ENCODE measurements at regions not wholly inside any gene's neighbourhood (a gene's known extent, or its start where the extent isn't known, plus 50 kb on each side); places are given as distances from the start of the nearest gene placed in this dataset.

DNA sequence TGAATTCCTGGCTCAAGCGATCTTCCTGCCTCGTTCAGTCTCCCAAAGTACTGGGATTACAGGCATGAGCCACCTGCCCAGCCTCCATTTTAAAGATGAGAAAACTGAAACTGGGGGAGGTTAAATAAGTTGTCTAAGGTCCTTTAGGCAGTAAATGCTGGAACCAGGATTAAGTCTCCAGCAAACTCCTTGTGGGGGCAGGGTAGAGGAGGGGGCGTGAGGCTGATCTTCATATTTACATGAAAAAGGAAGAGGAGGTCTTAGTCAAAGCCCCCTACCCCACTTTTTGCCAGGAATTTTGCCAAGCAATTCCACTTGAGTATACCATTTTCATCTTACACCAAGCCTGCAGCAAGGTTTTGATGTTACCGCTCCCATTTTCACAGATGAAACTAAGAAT lies 76.6 kb upstream of the NR4A3 start:
- ATAC-seq (no peak), DNase-seq (ENCODE audit: low read depth in 1 of 2, low spot score in 1 of 2) (no peak), FAIRE-seq (no peak)
- no peak overlapping the region for H3K4me3 ChIP-seq
- WGBS (ENCODE audit: missing lambda C conversion rate) = 48% methylated on average over 4 of the region's 4 CpGs
- H3K27ac ChIP-seq = no peak overlapping the region
- ChIA-PET CTCF (interaction anchor here (0.6 kb wide), 1 partner anchor 216 kb away, joined by 3 read pairs; no protein-coding TSS in a partner anchor), POLR2A (no interaction called here)
- H3K4me1 ChIP-seq = no peaks in the 10 kb centered on the region
- no peaks in the 10 kb centered on the region for H3K9me3 ChIP-seq
- no peak overlapping the region for H3K4me2 ChIP-seq
- TF ChIP-seq MAFK (IDR thresholded peaks at IDR 0.05; ENCODE audit: partially characterized antibody) (no peak), RARB (CRISPR knock-in tag; IDR thresholded peaks at IDR 0.05) (no peak), CBX8 (IDR thresholded peaks at IDR 0.05) (no peak), RAD21 (conservative IDR thresholded peaks at IDR 0.05 in 1 of 2, IDR thresholded peaks at IDR 0.05 in 1 of 2) (no peak), EHF (CRISPR knock-in tag; IDR thresholded peaks at IDR 0.05) (no peak), ZC3H11A (IDR thresholded peaks at IDR 0.05) (no peak), KDM5A (IDR thresholded peaks at IDR 0.05) (no peak), KDM1A (IDR thresholded peaks at IDR 0.05; ENCODE audit: low read depth) (no peak), GATA3 (IDR thresholded peaks at IDR 0.05; ENCODE audit: borderline replicate concordance) (no peak), BHLHE40 (IDR thresholded peaks at IDR 0.05; ENCODE audit: low read depth, low read length) (no peak), HOXA7 (CRISPR knock-in tag; IDR thresholded peaks at IDR 0.05) (no peak), JUN (IDR thresholded peaks at IDR 0.05) (no peak), ESRRA (IDR thresholded peaks at IDR 0.05; ENCODE audit: borderline replicate concordance, low read length) (no peak)
- TF ChIP-seq, protein P1, sequence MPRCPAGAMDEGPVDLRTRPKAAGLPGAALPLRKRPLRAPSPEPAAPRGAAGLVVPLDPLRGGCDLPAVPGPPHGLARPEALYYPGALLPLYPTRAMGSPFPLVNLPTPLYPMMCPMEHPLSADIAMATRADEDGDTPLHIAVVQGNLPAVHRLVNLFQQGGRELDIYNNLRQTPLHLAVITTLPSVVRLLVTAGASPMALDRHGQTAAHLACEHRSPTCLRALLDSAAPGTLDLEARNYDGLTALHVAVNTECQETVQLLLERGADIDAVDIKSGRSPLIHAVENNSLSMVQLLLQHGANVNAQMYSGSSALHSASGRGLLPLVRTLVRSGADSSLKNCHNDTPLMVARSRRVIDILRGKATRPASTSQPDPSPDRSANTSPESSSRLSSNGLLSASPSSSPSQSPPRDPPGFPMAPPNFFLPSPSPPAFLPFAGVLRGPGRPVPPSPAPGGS (IDR thresholded peaks at IDR 0.05) = no peak
- TF ChIP-seq, protein P2, sequence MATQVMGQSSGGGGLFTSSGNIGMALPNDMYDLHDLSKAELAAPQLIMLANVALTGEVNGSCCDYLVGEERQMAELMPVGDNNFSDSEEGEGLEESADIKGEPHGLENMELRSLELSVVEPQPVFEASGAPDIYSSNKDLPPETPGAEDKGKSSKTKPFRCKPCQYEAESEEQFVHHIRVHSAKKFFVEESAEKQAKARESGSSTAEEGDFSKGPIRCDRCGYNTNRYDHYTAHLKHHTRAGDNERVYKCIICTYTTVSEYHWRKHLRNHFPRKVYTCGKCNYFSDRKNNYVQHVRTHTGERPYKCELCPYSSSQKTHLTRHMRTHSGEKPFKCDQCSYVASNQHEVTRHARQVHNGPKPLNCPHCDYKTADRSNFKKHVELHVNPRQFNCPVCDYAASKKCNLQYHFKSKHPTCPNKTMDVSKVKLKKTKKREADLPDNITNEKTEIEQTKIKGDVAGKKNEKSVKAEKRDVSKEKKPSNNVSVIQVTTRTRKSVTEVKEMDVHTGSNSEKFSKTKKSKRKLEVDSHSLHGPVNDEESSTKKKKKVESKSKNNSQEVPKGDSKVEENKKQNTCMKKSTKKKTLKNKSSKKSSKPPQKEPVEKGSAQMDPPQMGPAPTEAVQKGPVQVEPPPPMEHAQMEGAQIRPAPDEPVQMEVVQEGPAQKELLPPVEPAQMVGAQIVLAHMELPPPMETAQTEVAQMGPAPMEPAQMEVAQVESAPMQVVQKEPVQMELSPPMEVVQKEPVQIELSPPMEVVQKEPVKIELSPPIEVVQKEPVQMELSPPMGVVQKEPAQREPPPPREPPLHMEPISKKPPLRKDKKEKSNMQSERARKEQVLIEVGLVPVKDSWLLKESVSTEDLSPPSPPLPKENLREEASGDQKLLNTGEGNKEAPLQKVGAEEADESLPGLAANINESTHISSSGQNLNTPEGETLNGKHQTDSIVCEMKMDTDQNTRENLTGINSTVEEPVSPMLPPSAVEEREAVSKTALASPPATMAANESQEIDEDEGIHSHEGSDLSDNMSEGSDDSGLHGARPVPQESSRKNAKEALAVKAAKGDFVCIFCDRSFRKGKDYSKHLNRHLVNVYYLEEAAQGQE (IDR thresholded peaks at IDR 0.05) = no peak

DNA sequence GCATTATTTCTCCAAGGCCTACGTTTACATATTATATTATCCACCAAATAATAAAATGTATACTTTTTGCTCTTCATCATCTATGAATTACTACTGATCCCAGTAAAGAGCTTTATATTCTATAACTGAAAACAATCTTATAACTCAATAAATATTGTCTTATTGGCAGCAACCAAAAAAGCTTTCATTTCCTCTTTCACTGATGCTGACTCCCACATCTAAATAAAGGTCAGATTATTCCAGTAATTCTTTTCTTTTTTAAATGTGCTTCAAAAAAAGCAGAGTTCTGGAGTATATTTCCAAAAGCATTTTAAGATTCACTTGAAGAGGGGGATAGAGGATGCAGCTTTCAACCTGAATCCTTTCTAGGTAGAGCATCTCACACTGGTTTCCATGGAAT lies 75.3 kb upstream of the NR4A3 start:
- Histone ChIP-seq H3K9me3 (no peaks in the 10 kb centered on the region), H3K4me3 (no peak overlapping the region), H3K27ac (no peak overlapping the region), H3K4me2 (no peak overlapping the region), H3K4me1 (no peaks in the 10 kb centered on the region)
- TF ChIP-seq HOXB5 (CRISPR knock-in tag; IDR thresholded peaks at IDR 0.05) (no peak), MAFK (IDR thresholded peaks at IDR 0.05; ENCODE audit: partially characterized antibody) (no peak), FOSL2 (IDR thresholded peaks at IDR 0.05) (no peak), FOSL2 (CRISPR knock-in tag; IDR thresholded peaks at IDR 0.05) (no peak), ZNF302 (CRISPR knock-in tag; IDR thresholded peaks at IDR 0.05) (no peak), HOXB13 (CRISPR knock-in tag; IDR thresholded peaks at IDR 0.05; ENCODE audit: low read depth) (no peak), FOSB (CRISPR knock-in tag; IDR thresholded peaks at IDR 0.05) (no peak)
- TF ChIP-seq, protein P2 (IDR thresholded peaks at IDR 0.05) = no peak
- ATAC-seq (no peak), DNase-seq (ENCODE audit: low read depth in 1 of 2, low spot score in 1 of 2) (no peak), FAIRE-seq (no peak)
- ChIA-PET POLR2A (no interaction called here), CTCF (no interaction called here)
- WGBS (ENCODE audit: missing lambda C conversion rate) = 27% methylated on average over 1 of the region's 1 CpG
